OCI-M1 (cell line): ENCODE measurements at regions not wholly inside any gene's neighbourhood (a gene's known extent, or its start where the extent isn't known, plus 50 kb on each side); places are given as distances from the start of the nearest gene placed in this dataset.

Experiments
- DNase-seq: peaks from one replicate; lab custom pipeline; 2025; lab: John Stamatoyannopoulos, UW

GRCh38 chr6:115720900-115721299 is 339.8 kb downstream of the FRK start:
- DNase-seq: no peak

GRCh38 chr6:115717472-115717871 is 343.2 kb downstream of the FRK start:
- peak; percentile 23 for DNase-seq

- no peak for DNase-seq
Observed at GRCh38 chr6:115717062-115717461, 343.6 kb downstream of the FRK start.

GRCh38 chr6:115712291-115712961 is 348.3 kb downstream of the FRK start:
- no peak for DNase-seq

- DNase-seq: no peak
Observed at GRCh38 chr6:115708850-115709249, 351.8 kb downstream of the FRK start.

- DNase-seq: no peak
Observed at GRCh38 chr6:115706981-115707380, 353.7 kb downstream of the FRK start.

GRCh38 chr6:115706324-115706723 is 354.4 kb downstream of the FRK start:
- DNase-seq: no peak

- DNase-seq: no peak
Observed at GRCh38 chr6:115704028-115704427, 356.7 kb downstream of the FRK start.

GRCh38 chr6:115691433-115691832 is 369.3 kb downstream of the FRK start:
- DNase-seq: peak; percentile 82

GRCh38 chr6:115690854-115691253 is 369.8 kb downstream of the FRK start:
- no peak for DNase-seq

- no peak for DNase-seq
Observed at GRCh38 chr6:115681978-115682775, 378.5 kb downstream of the FRK start.

GRCh38 chr6:115680621-115681020 is 380.1 kb downstream of the FRK start:
- DNase-seq: no peak

GRCh38 chr6:115677198-115677597 is 383.5 kb downstream of the FRK start:
- no peak for DNase-seq

- DNase-seq: peak; percentile 78
Observed at GRCh38 chr6:115675443-115675842, 385.2 kb downstream of the FRK start.

GRCh38 chr6:115668781-115669180 is 391.9 kb downstream of the FRK start:
- DNase-seq: no peak

- DNase-seq: no peak
Observed at GRCh38 chr6:115668211-115668610, 392.5 kb downstream of the FRK start.

- DNase-seq: no peak
Observed at GRCh38 chr6:115667478-115668026, 393.1 kb downstream of the FRK start.

- DNase-seq: no peak
Observed at GRCh38 chr6:115666997-115667396, 393.7 kb downstream of the FRK start.

- DNase-seq: no peak
Observed at GRCh38 chr6:115665310-115665709, 395.4 kb downstream of the FRK start.

- no peak for DNase-seq
Observed at GRCh38 chr6:115663681-115664080, 397.0 kb downstream of the FRK start.

- DNase-seq: peak; percentile 80
Observed at GRCh38 chr6:115643762-115644161, 416.9 kb downstream of the FRK start.

GRCh38 chr6:115634887-115635286 is 425.8 kb downstream of the FRK start:
- no peak for DNase-seq

- DNase-seq: no peak
Observed at GRCh38 chr6:115634131-115634530, 426.6 kb downstream of the FRK start.
